CD4-positive, CD25-positive, alpha-beta regulatory T cell (primary cell): ENCODE measurements at regions not wholly inside any gene's neighbourhood (a gene's known extent, or its start where the extent isn't known, plus 50 kb on each side); places are given as distances from the start of the nearest gene placed in this dataset.
"Not testable (repeated sequence)": the region's sequence is repeated elsewhere in the genome, so short reads cannot be mapped to it uniquely, and the experiment has no call there.

Experiments used
- ATAC-seq, 2 donors: fragments of 150-1000 bp; cut with Tn5 transposase; one replicate each; pipeline ENCODE4 v1.10.0; 2021; ENCODE audit warnings: low read depth in 2 of 2, moderate number of reproducible peaks in 2 of 2, moderate library complexity in 1 of 2
- DNase-seq, 3 donors: peaks; one replicate each; pipeline versions ENCODE4 v3.0.0 to v3.0.0-alpha.2; 2012 to 2022; ENCODE audit warnings: mixed read lengths in 1 of 3
- H3K27ac ChIP-seq: one replicate; pipeline ENCODE4 v1.7.0; 2013; ENCODE audit warnings: mild to moderate bottlenecking, low read length; ENCODE audit not compliant: insufficient read depth, poor library complexity, severe bottlenecking
- H3K27me3 ChIP-seq: one replicate; pipeline ENCODE4 v1.7.0; 2013; ENCODE audit warnings: low read length; ENCODE audit not compliant: control insufficient read depth, insufficient read depth
- H3K36me3 ChIP-seq: one replicate; pipeline ENCODE4 v1.7.0; 2013; ENCODE audit warnings: mild to moderate bottlenecking, low read length, moderate library complexity; ENCODE audit not compliant: control insufficient read depth, insufficient read depth
- H3K4me1 ChIP-seq: 2 replicates; pipeline ENCODE4 v1.7.0; 2013; ENCODE audit warnings: mild to moderate bottlenecking, low read length; ENCODE audit not compliant: insufficient read depth, control insufficient read depth, poor library complexity, severe bottlenecking
- H3K4me3 ChIP-seq: one replicate; pipeline ENCODE4 v1.7.0; 2013; ENCODE audit warnings: low read depth, mild to moderate bottlenecking, low read length, moderate library complexity
- H3K9me3 ChIP-seq, 2 experiments: 1 replicate in 1 of 2; 2 replicates in 1 of 2; pipeline ENCODE4 v1.7.0; 2013; ENCODE audit warnings: low read length in 2 of 2, mild to moderate bottlenecking in 1 of 2, moderate library complexity in 1 of 2; ENCODE audit not compliant: control insufficient read depth in 2 of 2
- H3K27ac Mint-ChIP-seq, 3 donors: one replicate each; pipeline ENCODE4 v1.8.0; 2020 to 2022; ENCODE audit warnings: mild to moderate bottlenecking in 3 of 3, mixed read lengths in 3 of 3, moderate library complexity in 2 of 3
- H3K27me3 Mint-ChIP-seq: one replicate; pipeline ENCODE4 v1.8.0; 2022; ENCODE audit warnings: mild to moderate bottlenecking, mixed read lengths
- H3K36me3 Mint-ChIP-seq: one replicate; pipeline ENCODE4 v1.8.0; 2020; ENCODE audit warnings: mixed read lengths
- H3K4me1 Mint-ChIP-seq, 4 donors: one replicate each; pipeline ENCODE4 v1.8.0; 2020 to 2022; ENCODE audit warnings: mixed read lengths in 4 of 4, mild to moderate bottlenecking in 1 of 4
- H3K4me3 Mint-ChIP-seq, 4 donors: one replicate each; pipeline ENCODE4 v1.8.0; 2020 to 2022; ENCODE audit warnings: mild to moderate bottlenecking in 4 of 4, mixed read lengths in 4 of 4, moderate library complexity in 3 of 4
- H3K9me3 Mint-ChIP-seq, 7 donors: one replicate each; pipeline ENCODE4 v1.8.0; 2020 to 2022; ENCODE audit warnings: mixed read lengths in 7 of 7, mild to moderate bottlenecking in 3 of 7, moderate library complexity in 2 of 7

DNA sequence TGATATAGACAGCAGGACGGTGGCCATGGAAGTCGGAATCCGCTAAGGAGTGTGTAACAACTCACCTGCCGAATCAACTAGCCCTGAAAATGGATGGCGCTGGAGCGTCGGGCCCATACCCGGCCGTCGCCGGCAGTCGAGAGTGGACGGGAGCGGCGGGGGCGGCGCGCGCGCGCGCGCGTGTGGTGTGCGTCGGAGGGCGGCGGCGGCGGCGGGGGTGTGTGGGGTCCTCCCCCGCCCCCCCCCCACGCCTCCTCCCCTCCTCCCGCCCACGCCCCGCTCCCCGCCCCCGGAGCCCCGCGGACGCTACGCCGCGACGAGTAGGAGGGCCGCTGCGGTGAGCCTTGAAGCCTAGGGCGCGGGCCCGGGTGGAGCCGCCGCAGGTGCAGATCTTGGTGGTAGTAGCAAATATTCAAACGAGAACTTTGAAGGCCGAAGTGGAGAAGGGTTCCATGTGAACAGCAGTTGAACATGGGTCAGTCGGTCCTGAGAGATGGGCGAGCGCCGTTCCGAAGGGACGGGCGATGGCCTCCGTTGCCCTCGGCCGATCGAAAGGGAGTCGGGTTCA lies 2122.4 kb upstream of the TPTE start:
- H3K27me3 ChIP-seq, ATAC-seq, H3K27me3 Mint-ChIP-seq, H3K4me3 Mint-ChIP-seq, H3K9me3 ChIP-seq, H3K4me3 ChIP-seq, H3K36me3 Mint-ChIP-seq, H3K4me1 ChIP-seq, H3K4me1 Mint-ChIP-seq, H3K9me3 Mint-ChIP-seq, H3K27ac ChIP-seq, DNase-seq, H3K36me3 ChIP-seq, H3K27ac Mint-ChIP-seq: not testable (repeated sequence)

DNA sequence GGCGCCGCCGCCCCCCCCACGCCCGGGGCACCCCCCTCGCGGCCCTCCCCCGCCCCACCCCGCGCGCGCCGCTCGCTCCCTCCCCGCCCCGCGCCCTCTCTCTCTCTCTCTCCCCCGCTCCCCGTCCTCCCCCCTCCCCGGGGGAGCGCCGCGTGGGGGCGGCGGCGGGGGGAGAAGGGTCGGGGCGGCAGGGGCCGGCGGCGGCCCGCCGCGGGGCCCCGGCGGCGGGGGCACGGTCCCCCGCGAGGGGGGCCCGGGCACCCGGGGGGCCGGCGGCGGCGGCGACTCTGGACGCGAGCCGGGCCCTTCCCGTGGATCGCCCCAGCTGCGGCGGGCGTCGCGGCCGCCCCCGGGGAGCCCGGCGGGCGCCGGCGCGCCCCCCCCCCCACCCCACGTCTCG lies 2121.5 kb upstream of the TPTE start:
- not testable (repeated sequence) for ATAC-seq, H3K27ac Mint-ChIP-seq, H3K27me3 Mint-ChIP-seq, H3K4me1 ChIP-seq, H3K27ac ChIP-seq, DNase-seq, H3K36me3 ChIP-seq, H3K9me3 ChIP-seq, H3K9me3 Mint-ChIP-seq, H3K4me3 ChIP-seq, H3K4me3 Mint-ChIP-seq, H3K4me1 Mint-ChIP-seq, H3K36me3 Mint-ChIP-seq, H3K27me3 ChIP-seq

- not testable (repeated sequence) for H3K9me3 ChIP-seq, ATAC-seq, H3K4me3 ChIP-seq, H3K27ac ChIP-seq, H3K36me3 ChIP-seq, H3K4me1 Mint-ChIP-seq, H3K27me3 Mint-ChIP-seq, H3K36me3 Mint-ChIP-seq, H3K27ac Mint-ChIP-seq, H3K4me3 Mint-ChIP-seq, DNase-seq, H3K4me1 ChIP-seq, H3K9me3 Mint-ChIP-seq, H3K27me3 ChIP-seq
Observed at GRCh38 chr21:8401799-8402198, 2119.6 kb upstream of the TPTE start.

GRCh38 chr21:8406331-8406730 lies 2115.1 kb upstream of the TPTE start:
- not testable (repeated sequence) for H3K9me3 Mint-ChIP-seq, H3K27ac Mint-ChIP-seq, H3K4me1 ChIP-seq, H3K4me3 ChIP-seq, H3K27me3 ChIP-seq, H3K4me3 Mint-ChIP-seq, ATAC-seq, DNase-seq, H3K27ac ChIP-seq, H3K9me3 ChIP-seq, H3K36me3 ChIP-seq, H3K36me3 Mint-ChIP-seq, H3K4me1 Mint-ChIP-seq, H3K27me3 Mint-ChIP-seq

- H3K9me3 ChIP-seq, H3K9me3 Mint-ChIP-seq, H3K4me1 Mint-ChIP-seq, H3K27me3 Mint-ChIP-seq, H3K4me1 ChIP-seq, H3K36me3 Mint-ChIP-seq, H3K36me3 ChIP-seq, H3K27me3 ChIP-seq, H3K27ac ChIP-seq, H3K4me3 ChIP-seq, DNase-seq, H3K4me3 Mint-ChIP-seq: not testable (repeated sequence)
- H3K27ac Mint-ChIP-seq, result peak overlapping the region in 1 of 3 donors; percentile 64
- peak; percentile 18 to 27 for ATAC-seq
Observed at GRCh38 chr21:8411139-8411671, 2110.2 kb upstream of the TPTE start.

DNA sequence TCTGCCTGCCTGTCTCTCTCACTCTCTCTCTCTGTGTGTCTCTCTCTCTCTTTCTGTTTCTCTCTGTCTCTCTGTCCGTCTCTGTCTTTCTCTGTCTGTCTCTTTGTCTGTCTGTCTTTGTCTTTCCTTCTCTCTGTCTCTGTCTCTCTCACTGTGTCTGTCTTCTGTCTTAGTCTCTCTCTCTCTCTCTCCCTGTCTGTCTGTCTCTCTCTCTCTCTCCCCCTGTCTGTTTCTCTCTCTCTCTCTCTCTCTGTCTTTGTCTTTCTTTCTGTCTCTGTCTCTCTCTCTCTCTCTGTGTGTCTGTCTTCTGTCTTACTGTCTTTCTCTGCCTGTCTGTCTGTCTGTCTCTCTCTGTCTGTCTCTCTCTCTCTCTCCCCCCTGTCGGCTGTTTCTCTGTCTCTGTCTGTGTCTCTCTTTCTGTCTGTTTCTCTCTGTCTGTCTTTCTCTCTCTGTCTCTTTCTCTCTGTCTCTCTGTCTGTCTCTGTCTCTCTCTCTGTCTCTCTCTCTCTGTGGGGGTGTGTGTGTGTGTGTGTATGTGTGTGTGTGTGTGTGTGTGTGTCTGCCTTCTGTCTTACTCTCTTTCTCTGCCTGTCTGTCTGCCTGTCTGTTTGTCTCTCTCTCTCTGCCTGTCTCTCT lies 2101.3 kb upstream of the TPTE start:
- H3K27me3 Mint-ChIP-seq, result not testable (repeated sequence)

GRCh38 chr21:8427790-8428667 lies 2093.4 kb upstream of the TPTE start:
- ATAC-seq, result peak; percentile 35 to 48
- not testable (repeated sequence) for DNase-seq, H3K9me3 Mint-ChIP-seq, H3K4me3 Mint-ChIP-seq, H3K27ac ChIP-seq, H3K27ac Mint-ChIP-seq, H3K9me3 ChIP-seq, H3K4me1 ChIP-seq, H3K36me3 Mint-ChIP-seq, H3K27me3 Mint-ChIP-seq, H3K27me3 ChIP-seq, H3K4me1 Mint-ChIP-seq, H3K36me3 ChIP-seq, H3K4me3 ChIP-seq

More for the DNA sequence above, 2101.3 kb upstream of the TPTE start:
- peak; percentile 76 to 80 for ATAC-seq
- H3K36me3 Mint-ChIP-seq, H3K4me1 ChIP-seq, H3K4me3 Mint-ChIP-seq, H3K4me1 Mint-ChIP-seq, H3K4me3 ChIP-seq, H3K9me3 ChIP-seq, H3K36me3 ChIP-seq, H3K9me3 Mint-ChIP-seq, H3K27ac ChIP-seq, H3K27me3 ChIP-seq: not testable (repeated sequence)
- peak in 1 of 3 donors; percentile 47 for DNase-seq
- H3K27ac Mint-ChIP-seq, result peak overlapping the region in 2 of 3 donors; percentile 0 to 1
